ENCODE measurements at regions not wholly inside any gene's neighbourhood (a gene's known extent, or its start where the extent isn't known, plus 50 kb on each side); places are given as distances from the start of the nearest gene placed in this dataset.

- DNase-seq = no peak
- intact Hi-C loops (cut with DNase I; ENCODE audit: low total_unique reads) = no loop called here
- no peak overlapping the region for H3K27ac ChIP-seq
These were observed 232.4 kb upstream of the PROK2 start for GRCh38 chr3:72017311-72017710.

GRCh38 chr3:72015463-72015862 lies 230.5 kb upstream of the PROK2 start:
- Histone ChIP-seq H3K4me1 (peaks cover 0 to 3% (median 0%) of the 10 kb centered on the region in 4 donors), H3K4me3 (no peak overlapping the region), H3K36me3 (no peaks in the 10 kb centered on the region), H3K27me3 (no peaks in the 10 kb centered on the region), H3K9me3 (no peaks in the 10 kb centered on the region), H3K27ac (no peak overlapping the region)
- in situ Hi-C loops (cut with MboI; ENCODE audit: low pct_ligation_motif_present in 1 of 4, low pct_unique_long_range_greater_than_20kb in 1 of 4, low sequenced_read_pairs in 3 of 4) = no loop called here
- TF ChIP-seq, protein P1, sequence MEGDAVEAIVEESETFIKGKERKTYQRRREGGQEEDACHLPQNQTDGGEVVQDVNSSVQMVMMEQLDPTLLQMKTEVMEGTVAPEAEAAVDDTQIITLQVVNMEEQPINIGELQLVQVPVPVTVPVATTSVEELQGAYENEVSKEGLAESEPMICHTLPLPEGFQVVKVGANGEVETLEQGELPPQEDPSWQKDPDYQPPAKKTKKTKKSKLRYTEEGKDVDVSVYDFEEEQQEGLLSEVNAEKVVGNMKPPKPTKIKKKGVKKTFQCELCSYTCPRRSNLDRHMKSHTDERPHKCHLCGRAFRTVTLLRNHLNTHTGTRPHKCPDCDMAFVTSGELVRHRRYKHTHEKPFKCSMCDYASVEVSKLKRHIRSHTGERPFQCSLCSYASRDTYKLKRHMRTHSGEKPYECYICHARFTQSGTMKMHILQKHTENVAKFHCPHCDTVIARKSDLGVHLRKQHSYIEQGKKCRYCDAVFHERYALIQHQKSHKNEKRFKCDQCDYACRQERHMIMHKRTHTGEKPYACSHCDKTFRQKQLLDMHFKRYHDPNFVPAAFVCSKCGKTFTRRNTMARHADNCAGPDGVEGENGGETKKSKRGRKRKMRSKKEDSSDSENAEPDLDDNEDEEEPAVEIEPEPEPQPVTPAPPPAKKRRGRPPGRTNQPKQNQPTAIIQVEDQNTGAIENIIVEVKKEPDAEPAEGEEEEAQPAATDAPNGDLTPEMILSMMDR (IDR thresholded peaks at IDR 0.05) = no peak
- TF ChIP-seq POLR2A (IDR thresholded peaks at IDR 0.05) = no peak
- TF ChIP-seq POLR2AphosphoS5 (IDR thresholded peaks at IDR 0.05) = no peak
- TF ChIP-seq EP300 (IDR thresholded peaks at IDR 0.05; ENCODE audit: low read depth) = no peak
- 87 to 90% methylated on average over 3 to 6 of the region's 6 CpGs for WGBS, 2 donors (ENCODE audit: low coverage in 1 of 2)
- DNase-seq = no peak
- intact Hi-C loops (cut with DNase I; ENCODE audit: low total_unique reads) = no loop called here

More at GRCh38 chr3:72017311-72017710, 232.4 kb upstream of the PROK2 start:
- WGBS, 2 donors (ENCODE audit: low coverage in 1 of 2) = 94% methylated on average over 1 of the region's 1 CpG; no CpG with 5 or more reads in 1 of the 2 donors
- no peaks in the 10 kb centered on the region for H3K36me3 ChIP-seq
- in situ Hi-C loops (cut with MboI; ENCODE audit: low pct_ligation_motif_present in 1 of 4, low pct_unique_long_range_greater_than_20kb in 1 of 4, low sequenced_read_pairs in 3 of 4) = no loop called here
- H3K4me3 ChIP-seq = no peak overlapping the region
- H3K27me3 ChIP-seq = no peaks in the 10 kb centered on the region
- H3K9me3 ChIP-seq = no peaks in the 10 kb centered on the region
- TF ChIP-seq POLR2A (IDR thresholded peaks at IDR 0.05) (no peak), EP300 (IDR thresholded peaks at IDR 0.05; ENCODE audit: low read depth) (no peak), POLR2AphosphoS5 (IDR thresholded peaks at IDR 0.05) (no peak)
- TF ChIP-seq, protein P1 (IDR thresholded peaks at IDR 0.05) = no peak
- peaks cover 0 to 3% (median 0%) of the 10 kb centered on the region in 4 donors for H3K4me1 ChIP-seq

GRCh38 chr3:72013084-72013483 lies 228.1 kb upstream of the PROK2 start:
- no peaks in the 10 kb centered on the region for H3K36me3 ChIP-seq
- no peaks in the 10 kb centered on the region for H3K27me3 ChIP-seq
- TF ChIP-seq POLR2A (IDR thresholded peaks at IDR 0.05) (no peak), EP300 (IDR thresholded peaks at IDR 0.05; ENCODE audit: low read depth) (no peak), POLR2AphosphoS5 (IDR thresholded peaks at IDR 0.05) (no peak)
- TF ChIP-seq, protein P1 (IDR thresholded peaks at IDR 0.05) = no peak
- H3K4me3 ChIP-seq = no peak overlapping the region
- WGBS, 2 donors (ENCODE audit: low coverage in 1 of 2) = 65 to 76% methylated on average over 4 to 5 of the region's 5 CpGs
- no peak overlapping the region for H3K27ac ChIP-seq
- no peak for DNase-seq
- intact Hi-C loops (cut with DNase I; ENCODE audit: low total_unique reads) (no loop called here), in situ Hi-C loops (cut with MboI; ENCODE audit: low pct_ligation_motif_present in 1 of 4, low pct_unique_long_range_greater_than_20kb in 1 of 4, low sequenced_read_pairs in 3 of 4) (no loop called here)
- peaks cover 0 to 3% (median 0%) of the 10 kb centered on the region in 4 donors for H3K4me1 ChIP-seq
- H3K9me3 ChIP-seq = no peaks in the 10 kb centered on the region

DNA sequence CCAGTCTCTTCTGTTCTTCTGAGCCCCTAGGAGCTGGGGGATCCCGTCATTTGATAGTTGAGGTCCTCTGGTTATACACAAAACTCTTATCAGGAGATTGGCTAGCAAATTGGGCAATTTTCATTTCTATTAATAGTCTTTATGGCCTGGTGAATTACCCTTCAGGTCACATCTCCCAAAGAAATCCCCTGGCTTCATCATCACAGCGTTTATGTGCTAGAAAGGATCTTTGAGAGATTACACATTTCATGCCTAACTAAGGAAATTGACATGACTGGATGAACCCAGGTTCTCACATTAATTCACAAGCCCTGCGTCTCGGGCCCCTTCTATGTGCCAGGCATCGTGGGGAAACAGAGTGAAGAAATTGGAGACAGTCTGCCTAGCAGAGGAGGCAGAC lies 227.4 kb upstream of the PROK2 start:
- H3K4me1 ChIP-seq = peaks cover 0 to 3% (median 0%) of the 10 kb centered on the region in 4 donors
- no peaks in the 10 kb centered on the region for H3K36me3 ChIP-seq
- intact Hi-C loops (cut with DNase I; ENCODE audit: low total_unique reads) (no loop called here), in situ Hi-C loops (cut with MboI; ENCODE audit: low pct_ligation_motif_present in 1 of 4, low pct_unique_long_range_greater_than_20kb in 1 of 4, low sequenced_read_pairs in 3 of 4) (no loop called here)
- no peak for DNase-seq
- TF ChIP-seq EP300 (IDR thresholded peaks at IDR 0.05; ENCODE audit: low read depth) (no peak), POLR2A (IDR thresholded peaks at IDR 0.05) (no peak), POLR2AphosphoS5 (IDR thresholded peaks at IDR 0.05) (no peak)
- TF ChIP-seq, protein P1 (IDR thresholded peaks at IDR 0.05) = no peak
- H3K9me3 ChIP-seq = no peaks in the 10 kb centered on the region
- no peak overlapping the region for H3K4me3 ChIP-seq
- WGBS, 2 donors (ENCODE audit: low coverage in 1 of 2) = 80 to 87% methylated on average over 2 to 5 of the region's 5 CpGs
- H3K27ac ChIP-seq = no peak overlapping the region
- no peaks in the 10 kb centered on the region for H3K27me3 ChIP-seq

Measured in transverse colon (tissue), 4 donors.